ENCODE measurements at regions not wholly inside any gene's neighbourhood (a gene's known extent, or its start where the extent isn't known, plus 50 kb on each side); places are given as distances from the start of the nearest gene placed in this dataset.

GRCh38 chr7:113394856-113395255, 276.5 kb upstream of the SMIM30 start:
- ATAC-seq (ENCODE audit: low read depth) (no peak), DNase-seq (no peak)
- no peak overlapping the region for H4K8ac ChIP-seq (ENCODE audit: low read depth in 2 of 2, low read length in 2 of 2)
- no peak overlapping the region for H3K14ac ChIP-seq (replicated peaks; ENCODE audit: low read depth, low read length)
- H3K23ac ChIP-seq (ENCODE audit: low read depth, low read length), result no peak overlapping the region
- H3K9me3 ChIP-seq (ENCODE audit: control insufficient read depth, insufficient read depth, low read length), result no peaks in the 10 kb centered on the region
- no peaks in the 10 kb centered on the region for H3K4me1 ChIP-seq (ENCODE audit: control insufficient read depth, insufficient read depth, low read length)
- TF ChIP-seq SMC3 (IDR thresholded peaks at IDR 0.05; ENCODE audit: low read depth, low read length) (no peak), RCOR1 (IDR thresholded peaks at IDR 0.05; ENCODE audit: insufficient replicate concordance, low read length) (no peak), FOS (IDR thresholded peaks at IDR 0.05; ENCODE audit: low read depth, low read length) (no peak), USF2 (IDR thresholded peaks at IDR 0.05; ENCODE audit: low read depth, low read length) (no peak), RAD21 (IDR thresholded peaks at IDR 0.05; ENCODE audit: low read length) (no peak), ELK1 (IDR thresholded peaks at IDR 0.05; ENCODE audit: borderline replicate concordance, low read depth, low read length) (no peak), POLR2A (IDR thresholded peaks at IDR 0.05; ENCODE audit: low read depth, low read length) (no peak), MAFK (IDR thresholded peaks at IDR 0.05; ENCODE audit: low read depth, low read length) (no peak), MAZ (IDR thresholded peaks at IDR 0.05; ENCODE audit: borderline replicate concordance, low read depth, low read length) (no peak), BHLHE40 (IDR thresholded peaks at IDR 0.05; ENCODE audit: low read depth, low read length) (no peak), CHD1 (IDR thresholded peaks at IDR 0.05; ENCODE audit: low read depth, low read length) (no peak)
- TF ChIP-seq, protein P1, sequence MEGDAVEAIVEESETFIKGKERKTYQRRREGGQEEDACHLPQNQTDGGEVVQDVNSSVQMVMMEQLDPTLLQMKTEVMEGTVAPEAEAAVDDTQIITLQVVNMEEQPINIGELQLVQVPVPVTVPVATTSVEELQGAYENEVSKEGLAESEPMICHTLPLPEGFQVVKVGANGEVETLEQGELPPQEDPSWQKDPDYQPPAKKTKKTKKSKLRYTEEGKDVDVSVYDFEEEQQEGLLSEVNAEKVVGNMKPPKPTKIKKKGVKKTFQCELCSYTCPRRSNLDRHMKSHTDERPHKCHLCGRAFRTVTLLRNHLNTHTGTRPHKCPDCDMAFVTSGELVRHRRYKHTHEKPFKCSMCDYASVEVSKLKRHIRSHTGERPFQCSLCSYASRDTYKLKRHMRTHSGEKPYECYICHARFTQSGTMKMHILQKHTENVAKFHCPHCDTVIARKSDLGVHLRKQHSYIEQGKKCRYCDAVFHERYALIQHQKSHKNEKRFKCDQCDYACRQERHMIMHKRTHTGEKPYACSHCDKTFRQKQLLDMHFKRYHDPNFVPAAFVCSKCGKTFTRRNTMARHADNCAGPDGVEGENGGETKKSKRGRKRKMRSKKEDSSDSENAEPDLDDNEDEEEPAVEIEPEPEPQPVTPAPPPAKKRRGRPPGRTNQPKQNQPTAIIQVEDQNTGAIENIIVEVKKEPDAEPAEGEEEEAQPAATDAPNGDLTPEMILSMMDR (conservative IDR thresholded peaks at IDR 0.05; ENCODE audit: low read depth, low read length), result no peak
- WGBS, 2 experiments (ENCODE audit: extremely low coverage in 2 of 2, insufficient read length in 1 of 2), result no CpG with 5 or more reads among the region's 3 CpGs
- H3K27ac ChIP-seq (ENCODE audit: insufficient read depth, low read length), result no peak overlapping the region
- intact Hi-C loops (cut with micrococcal nuclease), result no loop called here
- H2AK5ac ChIP-seq (ENCODE audit: low read depth, low read length), result no peak overlapping the region
- H3K36me3 ChIP-seq (ENCODE audit: control insufficient read depth, insufficient read depth, low read length), result no peaks in the 10 kb centered on the region
- H3K4ac ChIP-seq (ENCODE audit: low read depth, low read length), result no peak overlapping the region
- no peak overlapping the region for H3K4me3 ChIP-seq (ENCODE audit: insufficient read depth, low read depth, low read length)
- H4K91ac ChIP-seq (ENCODE audit: insufficient read depth, low read depth, low read length), result no peak overlapping the region
- H3K9ac ChIP-seq (ENCODE audit: low read depth, low read length), result no peak overlapping the region
- H2AFZ ChIP-seq (replicated peaks; ENCODE audit: low read length, poor library complexity), result no peak overlapping the region
- dilution Hi-C loops (cut with HindIII; ENCODE audit: low sequenced_read_pairs, unreplicated experiment), result no loop called here
- no peak overlapping the region for H2BK20ac ChIP-seq (ENCODE audit: low read depth, low read length)
- H2BK120ac ChIP-seq (ENCODE audit: low read depth, low read length), result no peak overlapping the region
- no peak overlapping the region for H2BK5ac ChIP-seq (ENCODE audit: low read depth, low read length, poor library complexity, severe bottlenecking)
- in situ Hi-C loops (cut with MboI; ENCODE audit: low sequenced_read_pairs), result no loop called here
- H2AK9ac ChIP-seq (replicated peaks; ENCODE audit: low read depth, low read length, poor library complexity), result no peak overlapping the region
- no peaks in the 10 kb centered on the region; the same call in 1 of the 2 replicates for H3K27me3 ChIP-seq (ENCODE audit: control insufficient read depth, insufficient read depth, low read length)
- CTCF ChIA-PET, result interaction anchor here (1.1 kb wide), 1 partner anchor 11 kb away, joined by 5 read pairs; no protein-coding TSS in a partner anchor
- H4K5ac ChIP-seq (ENCODE audit: low read depth, low read length), result no peak overlapping the region
- no peak overlapping the region for H3K18ac ChIP-seq (ENCODE audit: low read depth, low read length)
- no peaks in the 10 kb centered on the region for H3K79me1 ChIP-seq (ENCODE audit: low read depth in 1 of 2, low read length in 2 of 2)
- no peak overlapping the region for H3K4me2 ChIP-seq (ENCODE audit: low read depth, low read length)
- no peaks in the 10 kb centered on the region for H4K20me1 ChIP-seq (ENCODE audit: insufficient read depth, low read length)
- no peak overlapping the region for H3K56ac ChIP-seq (ENCODE audit: extremely low read depth, insufficient read depth, low read length)
- H3K9me1 ChIP-seq (ENCODE audit: insufficient read depth, low read length), result no peaks in the 10 kb centered on the region
- BruUV-seq (replicated peaks), result no TSS peak
- H2BK15ac ChIP-seq (ENCODE audit: low read depth, low read length), result no peak overlapping the region
- POLR2A ChIA-PET (ENCODE audit: unreplicated experiment), result no interaction called here

Data from IMR-90 (cell line).